ENCODE measurements at regions not wholly inside any gene's neighbourhood (a gene's known extent, or its start where the extent isn't known, plus 50 kb on each side); places are given as distances from the start of the nearest gene placed in this dataset.

- TF ChIP-seq CTCF (IDR thresholded peaks at IDR 0.05; ENCODE audit: insufficient read depth, low read depth, low read length), result no peak
- TF ChIP-seq EZH2 (IDR thresholded peaks at IDR 0.05; ENCODE audit: insufficient read depth, low read length), result no peak
Observed at GRCh38 chr14:96693987-96694386, 103.2 kb upstream of the VRK1 start.

All from astrocyte (in vitro differentiated cells and primary cell).